HUES64 (cell line): ENCODE measurements at regions not wholly inside any gene's neighbourhood (a gene's known extent, or its start where the extent isn't known, plus 50 kb on each side); places are given as distances from the start of the nearest gene placed in this dataset.

Experiments used
- H3K27ac ChIP-seq: 2 replicates; pipeline ENCODE4 v1.7.0; 2013; ENCODE audit warnings: low read depth, low read length, inconsistent platforms
- H3K27me3 ChIP-seq: 2 replicates; pipeline ENCODE4 v1.6.1; 2013; ENCODE audit warnings: mild to moderate bottlenecking, low read length; ENCODE audit not compliant: insufficient read depth
- H3K36me3 ChIP-seq: 2 replicates; pipeline ENCODE4 v1.6.1; 2013; ENCODE audit warnings: mild to moderate bottlenecking, low read length; ENCODE audit not compliant: insufficient read depth
- H3K4me1 ChIP-seq: 2 replicates; pipeline ENCODE4 v1.6.1; 2013; ENCODE audit warnings: mild to moderate bottlenecking, low read length, moderate library complexity; ENCODE audit not compliant: insufficient read depth
- H3K4me3 ChIP-seq: 2 replicates; pipeline ENCODE4 v1.5.1; 2013; ENCODE audit warnings: mild to moderate bottlenecking, low read length, moderate library complexity
- H3K9ac ChIP-seq: 2 replicates; pipeline ENCODE4 v1.6.1; 2013; ENCODE audit warnings: mild to moderate bottlenecking, low read depth, low read length
- H3K9me3 ChIP-seq: 2 replicates; pipeline ENCODE4 v1.6.1; 2013; ENCODE audit warnings: low read depth, low read length; ENCODE audit not compliant: insufficient read depth
- WGBS: fragments of 150-250, 120-280 bp; methylation state at CpG from one replicate; pipeline ENCODE4 v1.1.7; 2013; ENCODE audit warnings: missing lambda C conversion rate; 5-methylcytosine and 5-hydroxymethylcytosine counted together

- Histone ChIP-seq H3K36me3 (no peaks in the 10 kb centered on the region), H3K4me3 (no peak overlapping the region)
- WGBS: 100% methylated on average over 1 of the region's 4 CpGs
Observed at GRCh38 chr10:29836396-29836795, 201.6 kb upstream of the SVIL start.

GRCh38 chr10:29835055-29835454 lies 200.3 kb upstream of the SVIL start:
- no peak overlapping the region for H3K27ac ChIP-seq
- no peaks in the 10 kb centered on the region for H3K36me3 ChIP-seq
- 0 out of 2 replicates have a peak, but pooled peaks cover 5% of the 10 kb centered on the region for H3K4me1 ChIP-seq
- H3K9me3 ChIP-seq: no peaks in the 10 kb centered on the region
- no peaks in the 10 kb centered on the region for H3K27me3 ChIP-seq
- no peak overlapping the region for H3K9ac ChIP-seq
- no peak overlapping the region for H3K4me3 ChIP-seq

More at GRCh38 chr10:29836396-29836795, 201.6 kb upstream of the SVIL start:
- Histone ChIP-seq H3K9me3 (no peaks in the 10 kb centered on the region), H3K27me3 (no peaks in the 10 kb centered on the region), H3K27ac (no peak overlapping the region), H3K4me1 (0 out of 2 replicates have a peak, but pooled peaks cover 5% of the 10 kb centered on the region), H3K9ac (no peak overlapping the region)

- no peaks in the 10 kb centered on the region for H3K9me3 ChIP-seq
- no peaks in the 10 kb centered on the region for H3K36me3 ChIP-seq
- no peaks in the 10 kb centered on the region for H3K4me1 ChIP-seq
- no peaks in the 10 kb centered on the region for H3K27me3 ChIP-seq
- no peak overlapping the region for H3K27ac ChIP-seq
- H3K9ac ChIP-seq: no peak overlapping the region
- H3K4me3 ChIP-seq: no peak overlapping the region
- 84% methylated on average over 6 of the region's 6 CpGs for WGBS
Observed at GRCh38 chr10:29830531-29831512, 196.1 kb upstream of the SVIL start.

GRCh38 chr10:29829776-29830175 lies 195.0 kb upstream of the SVIL start:
- no peak overlapping the region for H3K27ac ChIP-seq
- no peaks in the 10 kb centered on the region for H3K4me1 ChIP-seq
- no peak overlapping the region for H3K4me3 ChIP-seq
- H3K9ac ChIP-seq: no peak overlapping the region
- no peaks in the 10 kb centered on the region for H3K27me3 ChIP-seq
- WGBS: 90% methylated on average over 2 of the region's 2 CpGs
- H3K9me3 ChIP-seq: no peaks in the 10 kb centered on the region
- no peaks in the 10 kb centered on the region for H3K36me3 ChIP-seq

- Histone ChIP-seq H3K9ac (no peak overlapping the region), H3K4me3 (no peak overlapping the region), H3K27me3 (no peaks in the 10 kb centered on the region), H3K36me3 (no peaks in the 10 kb centered on the region), H3K9me3 (no peaks in the 10 kb centered on the region), H3K27ac (no peak overlapping the region), H3K4me1 (no peaks in the 10 kb centered on the region)
- WGBS: 87% methylated on average over 3 of the region's 3 CpGs
Observed at GRCh38 chr10:29828956-29829355, 194.2 kb upstream of the SVIL start.

DNA sequence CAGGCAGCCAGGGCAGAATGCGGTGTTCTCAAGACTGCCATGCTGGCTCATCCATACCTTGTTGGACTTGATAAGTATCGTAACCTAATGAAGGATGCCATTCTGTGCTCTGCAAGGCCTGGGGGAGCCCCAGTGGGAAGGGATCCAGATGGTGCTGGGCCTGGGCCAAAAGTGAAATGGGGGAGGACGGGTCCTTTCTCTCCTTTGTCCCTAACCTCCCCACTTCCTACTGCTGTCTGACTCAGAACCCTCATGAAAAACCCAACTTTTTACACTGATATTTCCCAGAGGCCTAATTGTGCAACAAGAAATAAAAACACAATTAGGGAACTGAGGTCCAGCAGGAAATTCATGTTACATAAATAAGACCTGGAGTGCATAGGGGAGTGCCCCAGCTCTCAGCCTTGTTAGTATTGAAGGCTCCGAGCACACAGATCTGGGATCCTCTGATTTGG lies 193.7 kb upstream of the SVIL start:
- no peak overlapping the region for H3K9ac ChIP-seq
- no peak overlapping the region for H3K27ac ChIP-seq
- 96% methylated on average over 4 of the region's 4 CpGs for WGBS
- H3K4me1 ChIP-seq: no peaks in the 10 kb centered on the region
- H3K36me3 ChIP-seq: no peaks in the 10 kb centered on the region
- H3K9me3 ChIP-seq: no peaks in the 10 kb centered on the region
- H3K27me3 ChIP-seq: no peaks in the 10 kb centered on the region
- H3K4me3 ChIP-seq: no peak overlapping the region

GRCh38 chr10:29827512-29827911 lies 192.7 kb upstream of the SVIL start:
- no peak overlapping the region for H3K9ac ChIP-seq
- H3K27me3 ChIP-seq: no peaks in the 10 kb centered on the region
- no peaks in the 10 kb centered on the region for H3K36me3 ChIP-seq
- 96% methylated on average over 7 of the region's 7 CpGs for WGBS
- no peak overlapping the region for H3K27ac ChIP-seq
- H3K9me3 ChIP-seq: no peaks in the 10 kb centered on the region
- no peaks in the 10 kb centered on the region for H3K4me1 ChIP-seq
- no peak overlapping the region for H3K4me3 ChIP-seq

- Histone ChIP-seq H3K4me1 (no peaks in the 10 kb centered on the region), H3K27me3 (no peaks in the 10 kb centered on the region), H3K9me3 (no peaks in the 10 kb centered on the region), H3K9ac (no peak overlapping the region), H3K4me3 (no peak overlapping the region), H3K36me3 (no peaks in the 10 kb centered on the region), H3K27ac (no peak overlapping the region)
- WGBS: 92% methylated on average over 4 of the region's 5 CpGs
Observed at GRCh38 chr10:29826801-29827450, 192.2 kb upstream of the SVIL start.

- H3K27ac ChIP-seq: no peak overlapping the region
- no peak overlapping the region for H3K9ac ChIP-seq
- H3K4me3 ChIP-seq: no peak overlapping the region
- WGBS: 87% methylated on average over 5 of the region's 5 CpGs
- no peaks in the 10 kb centered on the region for H3K4me1 ChIP-seq
- H3K9me3 ChIP-seq: no peaks in the 10 kb centered on the region
- no peaks in the 10 kb centered on the region for H3K36me3 ChIP-seq
- H3K27me3 ChIP-seq: 0 out of 2 replicates have a peak, but pooled peaks cover 5% of the 10 kb centered on the region
Observed at GRCh38 chr10:29826221-29826620, 191.4 kb upstream of the SVIL start.

DNA sequence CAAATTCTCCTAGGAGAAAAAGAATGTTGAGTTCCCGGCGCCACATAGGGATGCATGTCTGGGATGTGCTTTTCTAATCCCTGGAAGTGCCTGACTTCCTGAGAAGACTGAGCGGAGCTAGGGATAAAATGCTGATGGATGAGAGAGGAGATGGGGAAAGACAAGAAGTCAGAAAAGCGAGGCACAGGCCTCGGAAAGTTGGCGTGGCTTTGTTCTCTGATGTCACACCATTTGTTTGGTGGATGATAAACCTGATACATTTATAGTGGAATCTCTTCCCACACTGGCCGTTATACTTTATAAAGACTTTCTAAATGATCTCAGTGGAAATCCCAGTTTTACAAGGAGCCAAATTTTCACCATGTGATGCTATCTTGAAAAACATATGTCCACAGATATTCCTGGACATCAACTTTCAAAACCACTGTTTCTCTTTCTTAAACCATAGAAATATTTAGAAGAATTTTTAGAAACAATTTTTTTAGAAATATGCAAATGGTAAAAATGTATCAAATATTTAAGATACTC lies 188.8 kb upstream of the SVIL start:
- Histone ChIP-seq H3K36me3 (no peaks in the 10 kb centered on the region), H3K4me1 (no peaks in the 10 kb centered on the region), H3K27me3 (0 out of 2 replicates have a peak, but pooled peaks cover 6% of the 10 kb centered on the region), H3K9ac (no peak overlapping the region), H3K27ac (no peak overlapping the region), H3K4me3 (no peak overlapping the region), H3K9me3 (no peaks in the 10 kb centered on the region)
- 51% methylated on average over 7 of the region's 7 CpGs for WGBS

DNA sequence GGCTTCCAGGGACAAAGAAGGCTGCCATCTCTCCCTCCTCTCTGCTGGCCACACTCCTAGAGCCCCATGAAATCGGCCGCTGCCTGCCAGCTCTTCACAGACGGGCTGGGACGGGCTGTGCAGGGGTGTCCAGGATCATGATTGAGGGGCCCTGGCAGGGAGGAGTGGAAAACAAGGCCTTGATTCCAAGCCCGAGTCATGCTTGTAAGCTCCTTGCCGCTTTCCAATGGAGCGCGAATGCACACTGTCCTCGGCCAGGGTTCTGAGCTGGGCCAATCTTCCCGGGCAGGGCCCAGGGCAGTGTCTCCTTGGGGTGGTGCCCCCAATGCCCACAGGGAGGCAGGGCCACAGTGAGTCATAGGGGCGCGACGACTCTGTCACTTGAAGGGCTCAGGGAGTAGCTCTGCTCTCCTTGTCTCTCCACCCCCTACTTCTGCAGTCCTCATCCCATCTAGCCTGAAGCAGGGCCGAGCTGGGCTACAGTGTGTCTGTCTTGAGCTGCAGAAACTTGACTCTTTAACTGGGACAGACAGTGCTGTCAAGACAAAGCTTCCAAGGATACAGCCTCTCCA lies 186.2 kb upstream of the SVIL start:
- H3K36me3 ChIP-seq: no peaks in the 10 kb centered on the region
- H3K9me3 ChIP-seq: no peaks in the 10 kb centered on the region
- 0 out of 2 replicates have a peak, but pooled peaks cover 6% of the 10 kb centered on the region for H3K27me3 ChIP-seq
- no peak overlapping the region for H3K27ac ChIP-seq
- no peaks in the 10 kb centered on the region for H3K4me1 ChIP-seq
- no peak overlapping the region for H3K4me3 ChIP-seq
- H3K9ac ChIP-seq: no peak overlapping the region
- 89% methylated on average over 14 of the region's 14 CpGs for WGBS
